ENCODE measurements at regions not wholly inside any gene's neighbourhood (a gene's known extent, or its start where the extent isn't known, plus 50 kb on each side); places are given as distances from the start of the nearest gene placed in this dataset.
"Not testable (repeated sequence)": the region's sequence is repeated elsewhere in the genome, so short reads cannot be mapped to it uniquely, and the experiment has no call there.

GRCh38 chr13:44778761-44779484 lies 202.8 kb upstream of the TSC22D1 start:
- H3K4me3 ChIP-seq (replicated peaks; ENCODE audit: low read depth, low read length): no peak overlapping the region
- no peak for TF ChIP-seq CTCF (IDR thresholded peaks at IDR 0.05; ENCODE audit: low read depth, low read length, missing control alignments)
- no peak for DNase-seq (ENCODE audit: extremely low read depth, low read depth)

DNA sequence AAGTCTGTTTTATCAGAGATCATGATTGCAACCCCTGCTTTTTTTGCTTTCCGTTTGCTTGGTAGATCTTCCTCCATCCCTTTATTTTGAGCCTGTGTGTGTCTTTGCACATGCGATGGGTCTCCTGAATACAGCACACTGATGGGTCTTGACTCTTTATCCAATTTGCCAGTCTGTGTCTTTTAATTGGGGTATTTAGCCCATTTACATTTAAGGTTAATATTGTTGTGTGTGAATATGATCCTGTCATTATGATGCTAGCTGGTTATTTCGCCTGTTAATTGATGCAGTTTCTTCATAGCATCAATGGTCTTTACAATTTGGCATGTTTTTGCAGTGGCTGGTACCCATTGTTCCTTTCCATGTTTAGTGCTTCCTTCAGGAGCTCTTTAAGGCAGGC lies 199.2 kb upstream of the TSC22D1 start:
- not testable (repeated sequence) for H3K4me3 ChIP-seq (replicated peaks; ENCODE audit: low read depth, low read length); DNase-seq (ENCODE audit: extremely low read depth, low read depth)

DNA sequence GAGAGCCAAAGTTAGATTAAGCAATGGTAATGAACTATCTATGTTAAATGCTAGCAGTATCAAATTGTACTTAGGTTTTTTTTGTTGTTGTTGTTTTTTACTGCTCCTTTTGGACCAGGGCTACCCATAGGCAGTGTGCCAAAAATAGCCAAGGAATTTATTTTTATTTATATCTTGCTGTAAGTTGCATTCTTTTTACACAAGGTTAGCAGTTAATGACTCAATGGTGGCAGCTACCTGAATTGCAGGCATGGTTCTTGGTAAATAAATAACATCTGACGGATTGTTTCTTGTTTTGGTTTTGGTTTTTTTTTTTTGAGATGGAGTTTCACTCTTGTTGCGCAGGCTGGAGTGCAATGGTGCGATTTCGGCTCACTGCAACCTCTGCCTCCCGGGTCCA lies 194.8 kb upstream of the TSC22D1 start:
- no peak for DNase-seq (ENCODE audit: extremely low read depth, low read depth)

GRCh38 chr13:44769686-44770085 lies 193.6 kb upstream of the TSC22D1 start:
- TF ChIP-seq CTCF (IDR thresholded peaks at IDR 0.05; ENCODE audit: low read depth, low read length, missing control alignments): no peak
- H3K4me3 ChIP-seq (replicated peaks; ENCODE audit: low read depth, low read length): no peak overlapping the region
- no peak for DNase-seq (ENCODE audit: extremely low read depth, low read depth)

More for the DNA sequence above, 194.8 kb upstream of the TSC22D1 start:
- H3K4me3 ChIP-seq (replicated peaks; ENCODE audit: low read depth, low read length): no peak overlapping the region
- no peak for TF ChIP-seq CTCF (IDR thresholded peaks at IDR 0.05; ENCODE audit: low read depth, low read length, missing control alignments)

GRCh38 chr13:44768775-44769581 lies 192.8 kb upstream of the TSC22D1 start:
- no peak overlapping the region for H3K4me3 ChIP-seq (replicated peaks; ENCODE audit: low read depth, low read length)
- no peak for TF ChIP-seq CTCF (IDR thresholded peaks at IDR 0.05; ENCODE audit: low read depth, low read length, missing control alignments)
- DNase-seq (ENCODE audit: extremely low read depth, low read depth): no peak

DNA sequence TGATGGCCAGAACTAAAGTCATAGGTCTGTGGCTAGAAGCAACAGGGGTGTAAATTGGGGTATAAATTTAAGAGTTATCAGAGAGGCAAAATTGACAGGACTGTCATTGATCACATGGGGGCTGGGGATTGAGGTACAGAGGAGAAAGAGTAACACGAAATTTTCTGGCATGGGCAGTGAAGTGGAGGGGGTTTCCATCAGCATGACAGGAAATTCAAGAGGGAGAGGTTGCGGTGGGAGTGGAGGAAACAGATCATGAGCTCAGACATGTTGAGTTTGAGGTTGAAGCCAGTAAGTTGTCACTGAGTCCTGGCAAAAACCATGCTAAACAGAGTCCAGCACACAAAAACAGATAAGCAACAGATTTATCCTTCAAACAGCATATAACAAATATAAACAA lies 192.1 kb upstream of the TSC22D1 start:
- no peak for TF ChIP-seq CTCF (IDR thresholded peaks at IDR 0.05; ENCODE audit: low read depth, low read length, missing control alignments)
- no peak for DNase-seq (ENCODE audit: extremely low read depth, low read depth)
- H3K4me3 ChIP-seq (replicated peaks; ENCODE audit: low read depth, low read length): no peak overlapping the region

DNA sequence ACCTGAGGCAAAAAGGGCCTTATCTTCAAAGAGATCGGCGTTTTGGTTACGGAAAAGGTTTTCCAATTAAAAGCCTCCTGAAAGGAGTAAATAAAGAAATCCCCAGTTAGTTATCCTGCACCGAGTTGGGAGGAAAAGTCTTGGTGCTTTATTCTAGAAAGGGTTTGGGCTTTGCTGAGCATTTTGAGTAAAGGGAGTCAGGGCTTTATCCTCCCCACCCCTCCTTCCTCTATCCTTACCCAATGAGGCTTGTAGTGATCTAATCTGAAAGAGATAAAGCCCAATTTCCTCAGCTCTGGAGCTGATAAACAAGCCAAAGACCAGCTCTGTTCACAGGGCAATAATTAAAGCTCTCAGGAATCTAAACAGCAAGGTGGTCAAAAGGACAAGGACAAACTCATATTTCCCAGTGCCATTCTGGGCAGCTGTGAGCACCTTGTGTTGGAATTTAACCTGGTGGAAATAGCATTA lies 188.9 kb upstream of the TSC22D1 start:
- H3K4me3 ChIP-seq (replicated peaks; ENCODE audit: low read depth, low read length): no peak overlapping the region
- no peak for DNase-seq (ENCODE audit: extremely low read depth, low read depth)
- TF ChIP-seq CTCF (IDR thresholded peaks at IDR 0.05; ENCODE audit: low read depth, low read length, missing control alignments): no peak
